Lower leg skin (tissue), 3 donors: ENCODE measurements at regions not wholly inside any gene's neighbourhood (a gene's known extent, or its start where the extent isn't known, plus 50 kb on each side); places are given as distances from the start of the nearest gene placed in this dataset.

Source experiments
- POLR2A ChIP-seq, 2 donors: fragments of 450-650 bp; IDR thresholded peaks; one replicate each; pipeline ENCODE4 v1.6.1; 2016 to 2017; ENCODE audit warnings: antibody characterized with exemption in 2 of 2, mild to moderate bottlenecking in 1 of 2, moderate library complexity in 1 of 2
- TF ChIP-seq, protein P1 (sequence below), 3 donors: fragments of 450-650 bp; IDR thresholded peaks; one replicate each; pipeline ENCODE4 v1.5.1; 2016; ENCODE audit warnings: antibody characterized with exemption in 3 of 3, mild to moderate bottlenecking in 3 of 3, moderate library complexity in 2 of 3

DNA sequence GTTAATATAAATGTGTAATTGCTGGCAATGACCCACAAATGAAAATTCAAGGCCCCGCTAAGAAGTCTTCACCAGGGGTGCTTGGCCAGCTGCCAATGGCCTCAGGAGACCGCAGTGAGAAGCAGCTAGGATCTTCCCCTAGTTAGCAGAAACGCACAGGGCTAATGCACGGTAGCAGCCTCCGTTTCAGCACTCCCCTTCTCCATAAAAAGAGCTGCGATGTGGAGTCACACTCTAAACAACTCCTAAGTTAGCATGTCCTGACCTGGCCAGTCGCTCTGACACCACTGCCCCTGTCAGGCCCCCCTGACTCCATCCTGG is 139.0 kb downstream of the SEPTIN14 start:
- TF ChIP-seq, protein P1, sequence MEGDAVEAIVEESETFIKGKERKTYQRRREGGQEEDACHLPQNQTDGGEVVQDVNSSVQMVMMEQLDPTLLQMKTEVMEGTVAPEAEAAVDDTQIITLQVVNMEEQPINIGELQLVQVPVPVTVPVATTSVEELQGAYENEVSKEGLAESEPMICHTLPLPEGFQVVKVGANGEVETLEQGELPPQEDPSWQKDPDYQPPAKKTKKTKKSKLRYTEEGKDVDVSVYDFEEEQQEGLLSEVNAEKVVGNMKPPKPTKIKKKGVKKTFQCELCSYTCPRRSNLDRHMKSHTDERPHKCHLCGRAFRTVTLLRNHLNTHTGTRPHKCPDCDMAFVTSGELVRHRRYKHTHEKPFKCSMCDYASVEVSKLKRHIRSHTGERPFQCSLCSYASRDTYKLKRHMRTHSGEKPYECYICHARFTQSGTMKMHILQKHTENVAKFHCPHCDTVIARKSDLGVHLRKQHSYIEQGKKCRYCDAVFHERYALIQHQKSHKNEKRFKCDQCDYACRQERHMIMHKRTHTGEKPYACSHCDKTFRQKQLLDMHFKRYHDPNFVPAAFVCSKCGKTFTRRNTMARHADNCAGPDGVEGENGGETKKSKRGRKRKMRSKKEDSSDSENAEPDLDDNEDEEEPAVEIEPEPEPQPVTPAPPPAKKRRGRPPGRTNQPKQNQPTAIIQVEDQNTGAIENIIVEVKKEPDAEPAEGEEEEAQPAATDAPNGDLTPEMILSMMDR (IDR thresholded peaks at IDR 0.05): no peak
- TF ChIP-seq POLR2A (IDR thresholded peaks at IDR 0.05): no peak
